ENCODE measurements at regions not wholly inside any gene's neighbourhood (a gene's known extent, or its start where the extent isn't known, plus 50 kb on each side); places are given as distances from the start of the nearest gene placed in this dataset.

GRCh38 chr15:70309716-70310115 lies 212.0 kb upstream of the TLE3 start:
- TF ChIP-seq POLR2AphosphoS5 (IDR thresholded peaks at IDR 0.05; ENCODE audit: low read depth, low read length) (no peak), FOXP2 (optimal IDR thresholded peaks at IDR 0.05; ENCODE audit: borderline replicate concordance, extremely low read depth, extremely low read length, insufficient read depth) (no peak), TAF1 (IDR thresholded peaks at IDR 0.05; ENCODE audit: borderline replicate concordance, insufficient read depth, low read length) (no peak), REST (IDR thresholded peaks at IDR 0.05; ENCODE audit: insufficient read depth in 1 of 2, low read depth in 2 of 2, low read length in 2 of 2) (no peak), SIN3A (IDR thresholded peaks at IDR 0.05; ENCODE audit: borderline replicate concordance, insufficient read depth, low read length) (no peak)

GRCh38 chr15:70308735-70309434 lies 211.2 kb upstream of the TLE3 start:
- no peak for TF ChIP-seq SIN3A (IDR thresholded peaks at IDR 0.05; ENCODE audit: borderline replicate concordance, insufficient read depth, low read length)
- TF ChIP-seq POLR2AphosphoS5 (IDR thresholded peaks at IDR 0.05; ENCODE audit: low read depth, low read length), result no peak
- TF ChIP-seq REST (IDR thresholded peaks at IDR 0.05; ENCODE audit: insufficient read depth in 1 of 2, low read depth in 2 of 2, low read length in 2 of 2), result no peak
- no peak for TF ChIP-seq TAF1 (IDR thresholded peaks at IDR 0.05; ENCODE audit: borderline replicate concordance, insufficient read depth, low read length)
- no peak for TF ChIP-seq FOXP2 (optimal IDR thresholded peaks at IDR 0.05; ENCODE audit: borderline replicate concordance, extremely low read depth, extremely low read length, insufficient read depth)

GRCh38 chr15:70308011-70308734 lies 210.5 kb upstream of the TLE3 start:
- no peak for TF ChIP-seq REST (IDR thresholded peaks at IDR 0.05; ENCODE audit: insufficient read depth in 1 of 2, low read depth in 2 of 2, low read length in 2 of 2)
- TF ChIP-seq TAF1 (IDR thresholded peaks at IDR 0.05; ENCODE audit: borderline replicate concordance, insufficient read depth, low read length), result no peak
- TF ChIP-seq FOXP2 (optimal IDR thresholded peaks at IDR 0.05; ENCODE audit: borderline replicate concordance, extremely low read depth, extremely low read length, insufficient read depth), result no peak
- no peak for TF ChIP-seq POLR2AphosphoS5 (IDR thresholded peaks at IDR 0.05; ENCODE audit: low read depth, low read length)
- no peak for TF ChIP-seq SIN3A (IDR thresholded peaks at IDR 0.05; ENCODE audit: borderline replicate concordance, insufficient read depth, low read length)

DNA sequence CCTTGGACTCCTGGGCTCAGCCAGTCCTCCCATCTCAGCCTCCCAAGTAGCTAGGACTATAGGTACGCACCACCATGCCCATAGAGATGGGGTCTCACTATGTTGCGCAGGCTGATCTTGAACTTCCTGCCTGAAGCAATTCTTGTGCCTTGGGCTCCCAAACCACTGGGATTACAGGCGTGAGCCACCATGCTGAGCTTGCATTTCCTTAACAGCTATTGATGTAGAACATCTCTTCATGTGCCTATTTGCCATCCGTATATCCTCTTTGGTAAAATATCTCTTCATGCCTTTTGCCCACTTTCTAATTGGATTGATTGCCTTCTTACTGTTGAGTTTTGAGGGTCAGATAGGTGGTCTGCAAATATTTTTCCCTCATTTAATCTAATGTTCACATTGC lies 208.9 kb upstream of the TLE3 start:
- TF ChIP-seq POLR2AphosphoS5 (IDR thresholded peaks at IDR 0.05; ENCODE audit: low read depth, low read length) (no peak), FOXP2 (optimal IDR thresholded peaks at IDR 0.05; ENCODE audit: borderline replicate concordance, extremely low read depth, extremely low read length, insufficient read depth) (no peak), SIN3A (IDR thresholded peaks at IDR 0.05; ENCODE audit: borderline replicate concordance, insufficient read depth, low read length) (no peak), REST (IDR thresholded peaks at IDR 0.05; ENCODE audit: insufficient read depth in 1 of 2, low read depth in 2 of 2, low read length in 2 of 2) (no peak), TAF1 (IDR thresholded peaks at IDR 0.05; ENCODE audit: borderline replicate concordance, insufficient read depth, low read length) (no peak)
